GM18951 (cell line): ENCODE measurements at regions not wholly inside any gene's neighbourhood (a gene's known extent, or its start where the extent isn't known, plus 50 kb on each side); places are given as distances from the start of the nearest gene placed in this dataset.

Experiments
- POLR2A ChIP-seq: IDR thresholded peaks from 4 replicates; pipeline ENCODE4 v1.6.1; 2011; ENCODE audit warnings: mild to moderate bottlenecking; ENCODE audit not compliant: insufficient read length, insufficient read depth; ENCODE audit errors: extremely low read depth
- in situ Hi-C: fragments of 300-500 bp; cut with MboI; formaldehyde crosslinking; loops from one replicate; pipeline ENCODE4 v1.12.0; 2022; ENCODE audit warnings: low sequenced_read_pairs, mixed read lengths, inconsistent platforms; ENCODE audit not compliant: unreplicated experiment

- in situ Hi-C loops = loop anchor here (25.0 kb wide), 1 partner anchor 441 kb away; no protein-coding TSS in a partner anchor
- no peak for TF ChIP-seq POLR2A
These were observed 228.7 kb downstream of the SKIDA1 start for GRCh38 chr10:21296575-21297355.

GRCh38 chr10:21293518-21294356 is 231.7 kb downstream of the SKIDA1 start:
- in situ Hi-C loops = loop anchor here (25.0 kb wide), 1 partner anchor 444 kb away; no protein-coding TSS in a partner anchor

GRCh38 chr10:21292763-21293517 is 232.5 kb downstream of the SKIDA1 start:
- TF ChIP-seq POLR2A = no peak
- in situ Hi-C loops = loop anchor here (25.0 kb wide), 1 partner anchor 444 kb away; no protein-coding TSS in a partner anchor

More at GRCh38 chr10:21293518-21294356, 231.7 kb downstream of the SKIDA1 start:
- TF ChIP-seq POLR2A = no peak

GRCh38 chr10:21290499-21291160 is 234.9 kb downstream of the SKIDA1 start:
- no peak for TF ChIP-seq POLR2A
- in situ Hi-C loops = loop anchor here (25.0 kb wide), 1 partner anchor 447 kb away; no protein-coding TSS in a partner anchor

GRCh38 chr10:21289961-21290360 is 235.5 kb downstream of the SKIDA1 start:
- in situ Hi-C loops = loop anchor here (25.0 kb wide), 1 partner anchor 447 kb away; no protein-coding TSS in a partner anchor

GRCh38 chr10:21289271-21289670 is 236.2 kb downstream of the SKIDA1 start:
- in situ Hi-C loops = loop anchor here (25.0 kb wide), 1 partner anchor 448 kb away; no protein-coding TSS in a partner anchor
- no peak for TF ChIP-seq POLR2A

More at GRCh38 chr10:21289961-21290360, 235.5 kb downstream of the SKIDA1 start:
- no peak for TF ChIP-seq POLR2A

- no peak for TF ChIP-seq POLR2A
- in situ Hi-C loops = loop anchor here (25.0 kb wide), 1 partner anchor 451 kb away; no protein-coding TSS in a partner anchor
These were observed 239.6 kb downstream of the SKIDA1 start for GRCh38 chr10:21285742-21286331.

GRCh38 chr10:21285207-21285606 is 240.3 kb downstream of the SKIDA1 start:
- in situ Hi-C loops = loop anchor here (25.0 kb wide), 1 partner anchor 452 kb away; no protein-coding TSS in a partner anchor
- no peak for TF ChIP-seq POLR2A

GRCh38 chr10:21284301-21284700 is 241.2 kb downstream of the SKIDA1 start:
- TF ChIP-seq POLR2A = no peak
- in situ Hi-C loops = loop anchor here (25.0 kb wide), 1 partner anchor 453 kb away; no protein-coding TSS in a partner anchor

GRCh38 chr10:21283053-21283452 is 242.4 kb downstream of the SKIDA1 start:
- in situ Hi-C loops = loop anchor here (25.0 kb wide), 1 partner anchor 454 kb away; no protein-coding TSS in a partner anchor

GRCh38 chr10:21281765-21282484 is 243.6 kb downstream of the SKIDA1 start:
- no peak for TF ChIP-seq POLR2A
- in situ Hi-C loops = loop anchor here (25.0 kb wide), 1 partner anchor 455 kb away; no protein-coding TSS in a partner anchor
